ENCODE measurements at regions not wholly inside any gene's neighbourhood (a gene's known extent, or its start where the extent isn't known, plus 50 kb on each side); places are given as distances from the start of the nearest gene placed in this dataset.
"Not testable (repeated sequence)": the region's sequence is repeated elsewhere in the genome, so short reads cannot be mapped to it uniquely, and the experiment has no call there.

DNA sequence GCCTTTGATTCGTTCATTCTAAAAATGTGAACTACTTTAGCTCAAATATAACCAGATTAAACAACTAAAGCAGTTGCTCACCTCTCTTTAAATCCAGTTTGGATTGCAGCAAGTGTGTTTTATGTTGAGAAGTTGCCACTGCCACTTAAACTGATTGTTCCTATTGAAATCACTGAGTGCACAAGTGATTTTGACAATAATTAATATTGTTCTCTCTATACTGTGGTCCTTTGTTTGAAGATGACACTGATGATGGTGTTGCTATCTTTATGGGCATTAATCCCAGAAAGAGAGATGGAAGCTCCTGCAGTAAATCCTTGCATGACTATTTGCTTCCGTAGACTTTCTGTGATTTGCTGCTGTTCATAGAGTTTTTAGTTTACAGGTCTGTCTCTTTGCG is 251.4 kb upstream of the ZEB2 start:
- no peak for DNase-seq

DNA sequence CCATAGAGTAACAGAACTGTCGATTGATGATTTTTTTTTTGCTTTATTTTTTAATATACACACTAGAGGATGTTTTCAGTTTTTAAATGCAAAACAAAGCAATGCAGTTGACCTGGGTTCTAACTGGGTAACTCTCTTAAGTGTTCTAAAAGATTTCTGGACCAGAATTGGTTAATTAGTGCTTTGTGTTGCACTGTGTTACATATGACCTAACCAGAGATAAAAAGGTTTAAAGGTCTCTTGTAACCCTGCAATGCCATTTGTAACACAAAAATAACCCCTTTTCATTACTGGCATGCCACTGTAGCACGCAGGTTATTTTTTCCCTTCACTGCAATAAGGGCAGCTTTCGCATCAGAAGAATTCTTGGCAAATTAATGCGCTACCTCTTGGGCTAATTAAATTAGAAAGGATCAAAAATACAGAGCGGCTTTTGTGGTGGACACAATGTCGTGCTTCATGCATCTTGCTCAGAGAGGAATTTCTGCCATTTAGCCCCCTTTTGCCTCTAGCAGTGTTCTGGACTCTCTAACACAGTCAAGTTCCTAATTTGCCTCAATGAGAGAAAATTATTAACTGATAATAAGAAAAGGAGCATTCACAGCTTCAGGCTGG is 250.8 kb upstream of the ZEB2 start:
- no peak for DNase-seq

DNA sequence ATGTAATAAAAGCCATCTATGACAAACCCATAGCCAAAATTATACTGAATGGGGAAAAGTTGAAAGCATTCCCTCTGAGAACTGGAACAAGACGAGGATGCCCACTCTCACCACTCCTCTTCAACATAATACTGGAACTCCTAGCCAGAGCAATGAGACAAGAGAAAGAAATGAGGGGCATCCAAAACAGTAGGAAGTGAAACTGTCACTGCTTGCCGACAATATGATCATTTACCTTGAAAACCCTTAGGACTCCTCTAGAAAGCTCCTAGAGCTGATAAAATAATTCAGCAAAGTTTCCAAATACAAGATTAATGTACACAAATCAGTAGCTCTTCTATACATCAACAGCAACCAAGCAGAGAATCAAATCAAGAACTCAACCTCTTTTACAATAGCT is 241.0 kb upstream of the ZEB2 start:
- not testable (repeated sequence) for DNase-seq

DNA sequence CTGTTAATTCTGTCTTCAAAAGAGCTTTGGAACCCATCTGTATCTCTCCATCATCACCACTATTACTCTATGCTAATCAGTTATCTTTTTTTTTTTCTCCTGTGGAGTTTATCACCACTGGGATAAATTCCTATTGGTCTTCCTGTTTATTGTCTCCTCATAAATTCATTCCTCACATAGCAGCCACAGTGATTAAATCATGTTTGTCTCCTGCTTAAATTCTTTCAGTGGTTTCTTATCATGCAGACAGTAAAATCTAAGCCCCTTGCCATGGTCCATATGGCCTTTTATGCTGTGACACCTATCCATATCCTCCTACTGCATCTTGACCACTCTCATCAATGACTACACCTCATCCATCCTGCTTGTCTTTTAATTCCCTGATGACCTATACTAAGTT is 239.8 kb upstream of the ZEB2 start:
- DNase-seq: no peak

DNA sequence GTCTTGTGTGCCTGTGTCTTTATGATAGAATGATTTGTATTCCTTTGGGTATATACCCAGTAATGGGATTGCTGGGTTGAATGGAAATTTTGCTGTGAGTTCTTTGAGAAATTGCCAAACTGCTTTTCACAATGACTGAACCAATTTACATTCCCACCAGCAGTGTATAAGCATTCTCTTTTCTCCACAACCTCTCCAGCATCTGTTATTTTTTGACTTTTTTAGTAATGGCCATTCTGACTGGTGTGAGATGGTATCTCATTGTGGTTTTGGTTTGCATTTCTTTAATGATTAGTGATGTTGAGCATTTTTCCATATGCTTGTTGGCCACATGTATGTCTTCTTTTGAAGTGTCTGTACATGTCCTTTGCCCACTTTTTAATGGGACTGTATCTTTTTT is 238.3 kb upstream of the ZEB2 start:
- DNase-seq: not testable (repeated sequence)

DNA sequence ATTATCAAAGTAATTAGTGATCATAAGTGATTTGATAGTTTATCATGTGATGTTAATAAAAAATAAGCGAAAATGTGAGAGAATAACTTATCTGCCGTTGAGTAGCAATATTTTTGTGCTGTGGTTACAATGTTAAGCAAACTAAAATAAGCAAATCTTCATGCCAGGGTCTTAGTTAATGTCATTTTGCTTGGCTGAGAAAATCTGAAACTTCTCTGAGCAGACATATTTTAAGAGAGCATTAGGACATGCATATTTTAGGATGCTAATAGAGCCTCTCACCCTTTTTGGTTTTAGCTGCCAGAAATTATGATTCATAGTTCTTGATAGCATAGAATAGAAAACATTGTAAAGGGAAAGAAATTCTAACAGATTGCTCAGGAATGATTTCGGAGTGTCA is 233.5 kb upstream of the ZEB2 start:
- no peak for DNase-seq

DNA sequence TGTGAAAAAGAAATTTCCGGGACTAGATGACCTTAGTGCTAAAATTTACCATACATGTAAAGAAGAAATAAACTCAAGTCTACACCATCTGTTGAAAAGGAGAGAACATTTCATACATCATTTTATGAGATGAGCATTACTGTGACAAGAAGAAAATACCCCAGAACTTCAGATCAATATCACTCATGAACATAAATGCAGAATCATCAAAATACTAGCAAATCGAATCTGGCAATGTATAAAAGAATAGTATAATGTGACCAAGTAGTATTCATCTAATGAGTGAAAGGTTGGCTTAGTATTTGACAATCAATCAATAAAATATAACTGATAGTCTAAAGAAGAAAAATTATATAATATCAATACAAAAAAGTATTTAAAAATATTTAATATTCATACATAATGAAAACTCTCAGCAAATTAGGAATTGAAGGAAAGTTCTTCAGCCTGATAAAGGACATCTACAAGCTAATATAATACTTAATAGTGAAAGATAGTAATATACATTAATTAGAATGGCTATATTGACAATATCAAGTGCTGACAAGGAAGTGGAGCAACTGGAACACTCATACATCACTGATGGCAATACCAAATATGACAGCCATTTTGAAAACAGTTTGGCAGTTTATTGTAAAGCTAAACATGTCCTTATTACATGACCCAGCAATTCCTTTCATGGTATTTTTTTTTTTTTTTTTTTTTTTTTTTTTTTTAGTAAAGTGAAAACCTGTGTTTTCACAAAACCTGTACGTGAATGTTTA is 231.4 kb upstream of the ZEB2 start:
- no peak for DNase-seq

DNA sequence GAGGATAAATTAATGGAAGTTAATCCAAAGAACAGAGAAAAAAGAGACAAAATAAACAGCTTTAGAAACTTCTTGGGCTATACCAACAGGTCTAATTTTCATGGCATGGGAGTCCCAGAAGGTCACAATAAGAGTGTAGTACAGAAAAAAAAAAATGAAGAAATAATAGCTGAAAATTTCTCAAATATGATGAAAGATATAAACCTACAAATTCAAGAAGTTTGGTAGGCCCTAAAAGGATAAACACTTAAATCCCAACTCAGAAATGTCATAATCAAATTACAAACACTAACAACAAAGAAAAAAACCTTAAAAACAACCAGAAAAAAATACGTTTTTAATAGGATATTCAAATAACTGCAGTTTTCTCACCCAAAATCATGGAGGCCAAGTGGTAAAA is 229.3 kb upstream of the ZEB2 start:
- no peak for DNase-seq

DNA sequence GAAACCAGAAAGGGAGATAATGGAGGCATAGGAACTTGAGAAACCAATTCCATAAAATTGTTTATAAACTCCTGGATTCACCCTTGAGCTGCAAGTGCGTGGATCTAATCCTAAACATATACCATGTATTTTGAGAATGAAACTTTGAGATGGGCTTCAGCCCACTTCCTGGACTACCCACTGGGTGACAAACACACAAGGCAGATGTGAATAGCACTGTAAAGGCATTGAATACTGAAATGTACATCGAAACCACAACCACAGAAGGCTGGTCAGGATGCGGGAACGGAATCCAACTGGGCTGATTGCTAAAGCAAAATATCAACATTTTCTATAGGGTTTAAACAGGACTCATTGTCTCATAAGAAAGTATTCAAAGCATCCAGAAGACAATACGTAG is 228.5 kb upstream of the ZEB2 start:
- no peak for DNase-seq

DNA sequence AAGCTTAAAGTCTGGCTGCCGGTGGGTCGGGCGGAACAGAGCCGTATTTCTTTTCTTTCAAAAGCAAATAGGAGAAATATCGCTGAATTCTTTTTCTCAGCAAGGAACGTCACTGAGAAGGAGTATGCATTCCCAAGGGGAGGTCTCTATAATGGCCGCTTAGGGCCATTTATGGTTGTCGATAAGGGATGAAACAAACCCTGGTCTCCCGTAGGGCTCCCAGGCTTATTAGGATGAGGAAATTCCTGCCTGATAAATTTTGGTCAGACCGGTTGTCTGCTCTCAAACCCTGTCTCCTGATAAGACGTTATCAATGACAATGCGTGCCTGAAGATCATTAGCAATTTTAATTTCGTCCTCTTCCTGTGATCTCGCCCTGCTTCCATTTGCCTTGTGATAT is 227.7 kb upstream of the ZEB2 start:
- no peak for DNase-seq

DNA sequence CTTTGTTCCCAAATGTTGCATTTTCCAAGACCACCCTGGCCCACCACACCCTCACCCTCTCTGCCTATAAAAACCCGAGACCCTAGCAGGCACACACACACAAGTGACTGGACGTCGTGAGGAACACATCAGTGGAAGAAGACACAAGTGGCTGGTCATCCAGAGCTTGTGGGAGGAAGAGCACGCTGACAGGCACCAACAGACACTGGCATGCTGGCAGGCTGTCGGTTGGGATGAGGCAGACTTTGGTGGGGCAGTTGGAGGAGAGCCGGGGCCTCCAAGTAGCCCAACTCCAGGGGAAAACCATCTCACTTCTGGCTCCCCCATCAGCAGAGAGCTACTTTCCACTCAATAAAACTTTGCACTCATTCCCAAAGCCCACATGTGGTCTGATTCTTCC is 225.5 kb upstream of the ZEB2 start:
- no peak for DNase-seq

DNA sequence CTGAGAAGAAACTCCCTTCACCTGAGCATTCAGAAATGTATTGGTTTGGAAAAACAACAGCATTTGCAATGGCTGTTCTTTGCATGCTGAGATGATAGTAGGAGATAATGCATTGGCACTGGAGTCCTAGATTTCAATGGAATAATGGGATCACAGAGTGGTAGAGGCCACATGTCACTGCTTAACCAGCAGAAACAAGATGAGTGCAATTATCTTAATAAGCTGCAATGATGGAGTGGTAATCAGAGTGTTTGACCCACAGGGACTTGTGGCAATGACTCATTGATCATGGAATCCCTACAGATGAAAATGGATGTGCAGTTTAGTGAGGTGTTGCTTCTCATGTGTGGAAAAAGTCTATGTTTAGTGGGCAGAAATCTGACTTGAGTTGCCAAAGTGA is 218.8 kb upstream of the ZEB2 start:
- no peak for DNase-seq

DNA sequence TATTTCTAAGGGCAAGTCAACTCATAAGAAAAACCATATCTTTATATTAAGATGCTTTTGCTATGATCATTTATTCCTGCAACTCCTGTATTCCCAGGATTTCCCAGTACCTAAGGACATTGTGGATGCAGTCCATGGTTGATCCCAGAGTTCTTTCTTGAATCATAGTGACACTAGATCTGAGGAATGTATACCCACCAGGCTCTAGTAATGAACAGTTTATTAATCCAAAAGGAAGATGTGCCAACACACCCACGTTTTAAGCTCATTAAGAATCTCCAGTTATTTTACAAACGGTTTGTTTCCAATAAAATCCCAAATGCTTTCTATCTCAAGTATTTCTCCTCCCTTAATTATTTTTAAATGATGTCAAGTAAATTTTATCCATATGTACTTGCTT is 210.8 kb upstream of the ZEB2 start:
- DNase-seq: no peak

DNA sequence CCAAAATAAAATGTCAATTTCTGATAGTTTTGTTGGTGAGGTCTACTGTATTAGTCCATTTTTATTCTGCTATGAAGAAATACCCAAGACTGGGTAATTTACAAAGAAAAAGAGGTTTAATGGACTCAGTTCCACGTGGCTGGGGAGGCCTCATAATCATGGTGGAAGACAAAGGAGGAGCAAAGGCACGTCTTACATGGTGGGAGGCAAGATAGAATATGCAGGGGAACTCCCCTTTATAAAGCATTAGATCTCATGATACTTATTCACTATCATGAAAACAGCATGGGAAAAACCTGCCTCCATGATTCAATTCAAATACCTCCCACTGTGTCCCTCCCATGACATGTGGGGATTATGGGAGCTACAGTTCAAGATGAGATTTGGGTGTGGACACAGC is 204.5 kb upstream of the ZEB2 start:
- not testable (repeated sequence) for DNase-seq

DNA sequence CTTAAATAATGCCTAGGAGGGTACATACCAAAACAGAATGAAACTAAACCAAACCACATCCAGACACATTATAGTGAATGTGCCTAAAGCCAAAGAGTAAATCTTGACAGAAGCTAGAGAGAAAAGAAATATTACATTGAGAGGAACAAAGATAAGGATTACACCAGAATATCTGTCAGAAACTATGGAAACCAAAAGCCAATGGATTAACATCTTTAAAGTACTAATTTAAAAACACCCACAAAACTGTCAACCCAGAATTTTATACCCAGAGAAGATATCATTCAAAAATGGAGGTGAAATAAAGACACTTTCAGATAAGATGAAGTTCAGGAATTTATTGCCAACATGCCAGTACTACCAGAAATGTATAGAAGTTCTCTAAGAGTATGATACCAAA is 198.5 kb upstream of the ZEB2 start:
- no peak for DNase-seq

DNA sequence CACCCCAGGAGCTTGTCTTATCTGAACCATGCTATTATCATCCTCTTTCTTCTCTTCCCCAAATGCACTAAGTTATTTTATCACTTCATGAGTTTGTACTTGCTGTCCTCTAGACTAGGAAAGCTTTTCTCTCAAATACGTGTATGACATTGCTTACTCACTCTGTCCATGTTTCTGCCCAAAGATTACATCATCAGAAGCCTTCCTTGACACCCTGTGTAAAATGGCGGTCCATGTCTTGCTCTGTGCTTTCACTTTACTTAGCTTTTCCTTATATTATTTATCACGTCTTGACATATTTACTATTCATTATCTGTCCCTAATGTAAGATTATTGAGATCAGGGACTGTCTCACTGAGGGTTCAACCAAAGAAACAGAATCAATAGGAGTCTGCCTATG is 196.1 kb upstream of the ZEB2 start:
- DNase-seq: no peak

DNA sequence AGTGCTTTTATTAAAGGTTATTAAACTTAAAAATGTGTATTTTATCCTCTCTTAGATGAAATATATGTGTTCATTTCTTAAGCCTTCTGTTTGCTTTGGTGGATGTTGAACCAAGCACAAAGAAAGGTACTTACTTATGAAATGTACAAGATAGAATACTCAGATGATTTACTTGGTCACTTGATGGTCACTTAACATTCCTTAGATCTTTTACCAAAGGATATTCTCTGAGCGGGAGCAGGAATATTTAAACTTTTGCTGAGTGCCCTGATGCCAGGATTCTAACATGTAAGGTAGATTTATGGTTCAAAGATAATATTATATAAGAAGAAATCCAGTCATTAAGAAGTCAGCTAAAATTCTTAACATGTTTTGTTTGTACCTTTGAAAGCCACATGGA is 193.5 kb upstream of the ZEB2 start:
- no peak for DNase-seq

DNA sequence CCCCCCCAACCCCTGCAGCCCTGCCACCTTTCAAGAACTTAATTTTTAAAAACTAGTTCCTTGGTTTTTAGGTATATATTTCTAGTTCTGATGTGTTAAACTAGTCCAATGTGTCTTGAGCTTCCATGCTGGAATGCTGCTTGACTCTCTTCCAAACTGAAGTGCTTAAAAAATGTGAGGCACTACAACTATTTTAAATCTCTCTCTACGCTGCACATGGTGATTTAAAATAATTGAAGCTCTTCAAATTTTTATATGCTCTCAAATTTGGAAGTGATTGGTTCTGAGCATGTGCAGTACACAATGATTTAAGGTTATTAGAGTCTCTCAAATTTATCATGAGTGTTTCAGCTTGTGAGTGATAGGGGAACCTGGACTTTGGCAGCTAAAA is 192.6 kb upstream of the ZEB2 start:
- no peak for DNase-seq

DNA sequence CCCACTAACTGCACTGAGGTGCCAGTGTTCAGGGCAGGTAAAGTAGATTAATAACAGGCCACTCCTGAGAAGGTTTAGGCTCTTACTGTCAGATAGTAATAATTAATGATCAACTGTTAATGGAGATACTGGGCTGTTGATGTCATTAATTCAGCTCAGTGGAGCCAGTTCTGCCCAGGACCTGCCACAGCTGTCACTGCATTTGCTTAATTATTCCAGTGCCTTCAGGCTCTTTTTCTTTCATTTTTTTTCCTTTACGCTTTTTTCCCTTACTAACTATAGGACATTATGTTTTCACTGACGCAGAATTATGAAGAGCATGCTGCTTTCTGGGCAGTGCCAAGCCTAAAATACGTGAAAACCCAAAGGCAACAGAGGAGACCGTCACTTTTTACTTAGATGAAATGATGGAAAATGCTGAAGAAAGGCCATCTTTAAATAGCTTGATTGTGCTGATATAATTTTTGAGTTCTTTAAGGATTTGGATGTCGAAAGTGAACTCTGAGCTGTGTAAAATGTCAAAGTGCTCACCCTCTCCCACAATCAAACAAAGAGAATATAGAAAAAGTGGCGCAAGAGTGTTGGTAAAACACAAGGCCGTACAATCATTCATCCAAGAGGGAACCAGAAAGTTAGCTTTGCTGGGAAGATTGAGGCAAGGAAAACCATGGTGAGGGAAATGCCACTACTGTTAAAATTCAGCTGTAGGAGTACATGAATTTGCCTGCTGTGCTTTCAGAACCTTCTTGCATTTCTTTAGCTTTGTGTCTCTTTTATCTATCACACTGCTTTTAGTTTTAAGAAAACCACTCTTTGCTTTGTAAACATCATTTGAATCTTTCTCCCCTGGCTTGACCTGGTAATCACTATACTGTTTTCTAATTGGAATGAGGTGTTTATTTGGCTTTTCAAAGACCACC is 192.0 kb upstream of the ZEB2 start:
- DNase-seq: no peak

DNA sequence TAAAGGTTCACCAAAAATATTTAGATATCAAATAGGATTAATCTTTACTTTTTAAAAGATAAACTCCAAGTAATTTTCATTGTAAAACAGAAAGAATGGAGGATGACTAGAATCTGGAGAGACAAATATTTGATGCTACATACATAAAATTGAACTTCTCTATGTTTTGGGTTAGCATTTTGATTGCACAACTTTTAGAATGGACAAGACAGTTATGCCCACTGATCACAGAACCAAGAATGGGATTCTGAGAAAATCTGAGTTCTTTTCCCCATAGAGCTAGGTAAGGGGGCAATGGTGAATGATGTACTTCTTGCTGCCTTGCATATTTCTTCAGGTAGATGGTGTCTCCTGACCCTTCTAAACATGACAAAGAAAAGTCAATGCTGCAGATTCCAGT is 191.2 kb upstream of the ZEB2 start:
- DNase-seq: no peak

DNA sequence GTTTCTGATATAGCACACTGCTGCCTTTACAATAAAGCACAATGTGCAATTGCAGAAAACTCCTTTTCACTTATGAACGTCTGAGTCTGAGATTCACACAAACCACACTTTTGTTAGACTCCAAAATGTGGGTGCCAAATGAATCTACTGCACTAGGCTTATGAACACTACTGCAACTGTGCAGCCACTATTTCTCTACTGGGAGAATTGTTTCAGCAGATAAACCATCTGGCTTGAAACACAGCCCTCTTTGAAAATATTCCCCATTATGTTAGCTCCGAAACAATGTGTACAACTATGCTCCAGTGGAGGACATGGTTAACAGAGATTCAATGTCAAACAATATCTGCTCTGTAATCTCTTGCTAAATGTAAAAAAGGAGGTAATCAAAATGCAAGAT is 188.7 kb upstream of the ZEB2 start:
- no peak for DNase-seq

DNA sequence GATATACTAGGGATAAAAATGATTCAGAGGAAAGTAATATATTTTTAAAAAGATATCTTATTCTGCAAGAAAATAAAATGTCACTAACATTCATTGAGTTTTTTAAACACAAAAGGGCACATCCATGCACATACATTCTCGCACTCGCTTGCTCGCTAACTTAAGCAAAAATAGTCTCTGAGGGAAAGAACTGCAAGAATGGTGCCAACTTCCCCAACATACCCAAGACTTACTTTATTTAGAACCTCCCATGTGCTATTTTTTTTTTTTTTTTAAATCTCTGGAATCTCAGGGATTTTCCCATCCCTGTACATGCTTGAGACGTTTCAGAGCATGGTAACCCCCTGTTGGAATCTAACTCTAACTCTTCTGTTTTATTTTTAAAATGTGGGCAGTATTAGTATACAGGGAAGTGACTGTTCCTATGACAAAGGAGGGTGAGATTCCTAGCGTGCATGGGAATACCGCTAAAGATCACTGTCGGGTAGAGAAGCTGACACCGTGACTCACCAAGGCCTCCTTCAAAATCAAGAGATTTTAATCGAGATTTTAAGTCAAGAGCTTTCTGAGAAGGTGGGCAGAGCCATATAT is 187.9 kb upstream of the ZEB2 start:
- DNase-seq: no peak

DNA sequence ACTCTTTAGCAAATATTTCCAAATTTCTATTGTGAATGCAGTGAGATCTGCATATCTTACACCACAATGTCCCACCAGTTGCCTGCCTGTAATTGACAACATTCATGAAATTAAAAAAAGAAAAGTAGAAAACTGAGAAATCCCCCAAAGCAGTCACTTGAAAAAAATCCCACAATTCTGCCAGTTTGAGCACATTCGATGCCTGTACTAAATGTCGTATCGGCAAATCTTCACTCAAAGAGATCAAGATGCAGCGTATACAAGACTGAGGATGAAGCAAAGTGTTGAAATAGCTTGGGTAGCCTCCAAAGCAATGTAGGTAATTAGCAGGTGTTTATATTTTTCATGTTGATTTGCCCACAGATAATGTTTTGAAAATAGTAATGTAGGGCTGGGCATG is 186.7 kb upstream of the ZEB2 start:
- DNase-seq: no peak

Data from NCI-H748 treated with DMSO at 0.1 percent for 48 hours (cell line).